Fibroblast of the conjunctiva (primary cell): ENCODE measurements at regions not wholly inside any gene's neighbourhood (a gene's known extent, or its start where the extent isn't known, plus 50 kb on each side); places are given as distances from the start of the nearest gene placed in this dataset.

Experiments used
- DNase-seq: peaks from one replicate; pipeline ENCODE4 v3.0.0-alpha.2; 2010; ENCODE audit warnings: low read depth

DNA sequence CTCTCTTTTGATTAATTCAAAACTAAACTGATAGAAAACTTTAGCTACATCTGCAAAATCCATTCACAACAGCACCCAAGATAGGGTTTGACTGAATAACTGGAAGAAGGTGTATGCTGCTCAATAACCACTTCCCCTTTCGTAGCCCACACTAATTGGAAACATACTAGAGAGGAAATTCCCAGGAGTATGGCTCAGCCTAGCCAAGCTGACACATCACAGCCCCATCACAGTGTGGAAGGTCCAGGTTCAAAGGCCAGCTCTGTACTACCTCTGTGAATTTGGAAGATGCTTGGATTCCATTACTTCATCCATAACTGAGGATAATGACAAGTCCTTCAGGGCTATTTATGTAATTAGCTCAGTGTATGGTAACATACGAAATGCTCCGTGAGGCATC, 185.4 kb downstream of the FBXO15 start:
- no peak for DNase-seq

- no peak for DNase-seq
Observed at GRCh38 chr18:73961804-73962203, 185.8 kb downstream of the FBXO15 start.

GRCh38 chr18:73959352-73959751, 188.3 kb downstream of the FBXO15 start:
- DNase-seq, result no peak

GRCh38 chr18:73954268-73954667, 193.4 kb downstream of the FBXO15 start:
- no peak for DNase-seq

DNA sequence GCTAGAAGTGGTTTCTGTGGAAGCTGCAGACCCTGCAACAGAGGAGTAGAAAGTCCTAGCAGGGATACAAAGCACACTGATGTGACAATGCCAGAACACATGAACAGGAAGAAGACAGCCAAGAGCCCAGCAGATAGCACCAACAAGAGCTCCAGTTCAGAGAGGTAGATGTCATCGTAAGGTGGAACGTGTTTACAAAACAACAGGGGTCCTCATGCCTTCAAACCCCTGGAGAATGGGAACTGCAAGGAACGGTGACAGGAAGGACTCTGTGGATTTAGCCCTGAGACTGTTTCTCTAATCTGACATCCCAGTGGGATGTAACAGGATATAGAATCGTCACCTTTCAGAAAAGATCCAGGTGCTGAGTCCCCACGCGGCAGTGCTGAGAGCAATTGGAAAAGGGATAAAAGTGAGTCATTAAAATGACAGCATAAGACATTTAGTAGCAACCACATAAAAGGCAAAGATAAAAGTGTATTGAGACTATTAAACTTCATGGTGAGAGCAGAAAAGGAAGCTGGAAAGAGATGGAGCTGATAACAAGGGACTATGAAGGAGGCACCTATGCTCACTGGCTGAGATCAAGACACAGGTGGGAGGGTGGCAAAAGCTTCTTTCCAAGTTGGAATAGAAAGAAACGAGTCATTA, 195.2 kb downstream of the FBXO15 start:
- no peak for DNase-seq

DNA sequence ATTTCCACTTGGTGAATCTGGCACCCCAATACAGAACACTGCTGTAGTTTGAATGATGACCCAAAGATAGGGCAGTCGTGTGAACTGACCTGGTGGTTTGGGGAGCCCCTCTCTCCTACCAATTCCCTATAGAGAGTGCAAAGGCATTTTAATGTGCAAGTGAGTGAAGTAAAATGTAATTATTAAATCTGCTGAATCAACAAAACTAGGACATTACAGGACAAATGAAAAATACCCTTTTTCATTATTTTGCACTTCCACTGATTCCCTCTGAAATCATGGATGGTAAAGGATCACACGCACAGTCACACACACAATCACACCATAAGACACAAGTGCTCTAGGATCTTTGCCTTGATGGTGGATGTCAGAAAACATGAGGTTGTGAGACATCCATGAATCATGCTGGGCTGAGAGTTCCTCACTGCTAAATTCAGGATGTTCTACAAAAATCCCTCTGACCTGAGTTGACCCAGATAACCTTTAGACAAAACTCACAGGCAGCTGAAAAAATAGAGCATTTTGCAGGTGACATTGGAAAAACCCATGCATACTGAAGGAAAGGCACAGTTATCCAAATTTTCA, 197.4 kb downstream of the FBXO15 start:
- DNase-seq, result no peak

DNA sequence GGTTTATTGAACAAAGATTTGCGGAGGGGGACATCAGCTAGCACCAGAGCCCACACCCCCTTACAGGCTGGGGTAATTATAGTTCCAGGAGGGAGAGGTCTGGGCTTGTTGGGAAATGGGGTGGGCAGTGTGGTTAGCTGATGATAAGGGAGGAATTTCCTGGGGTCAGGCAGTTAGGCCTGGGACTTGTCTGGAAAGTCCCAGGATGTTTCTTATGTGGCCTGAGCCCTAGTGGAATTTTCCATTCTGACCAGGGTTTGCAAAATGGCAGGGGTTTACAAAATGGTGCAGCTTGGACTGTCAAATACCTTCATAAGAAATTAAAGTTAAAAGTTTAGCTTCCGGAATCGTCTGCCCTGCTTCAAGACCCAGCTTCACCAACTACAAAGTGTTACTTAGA, 199.1 kb downstream of the FBXO15 start:
- DNase-seq, result no peak

DNA sequence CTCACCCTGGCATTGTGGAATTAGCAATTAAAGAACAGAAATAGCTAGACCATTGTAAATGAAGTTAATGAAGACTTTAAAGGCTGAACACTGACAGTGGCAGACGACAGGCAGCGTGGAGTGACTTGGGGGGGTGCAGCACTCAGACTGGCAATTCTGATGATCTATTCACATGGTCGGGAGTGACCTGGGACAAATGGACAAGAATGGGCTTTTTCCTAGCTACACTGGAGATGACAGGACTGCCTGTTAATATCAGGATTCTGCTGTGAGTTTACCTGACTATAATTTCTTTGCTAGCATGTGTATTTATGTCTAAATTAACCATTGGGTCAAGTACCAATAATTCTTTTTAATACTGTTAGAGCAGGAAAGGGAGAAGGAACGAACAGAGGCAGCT, 199.6 kb downstream of the FBXO15 start:
- DNase-seq, result no peak

- DNase-seq, result no peak
Observed at GRCh38 chr18:73947180-73947921, 200.3 kb downstream of the FBXO15 start.

- DNase-seq, result no peak
Observed at GRCh38 chr18:73945130-73945792, 202.4 kb downstream of the FBXO15 start.

DNA sequence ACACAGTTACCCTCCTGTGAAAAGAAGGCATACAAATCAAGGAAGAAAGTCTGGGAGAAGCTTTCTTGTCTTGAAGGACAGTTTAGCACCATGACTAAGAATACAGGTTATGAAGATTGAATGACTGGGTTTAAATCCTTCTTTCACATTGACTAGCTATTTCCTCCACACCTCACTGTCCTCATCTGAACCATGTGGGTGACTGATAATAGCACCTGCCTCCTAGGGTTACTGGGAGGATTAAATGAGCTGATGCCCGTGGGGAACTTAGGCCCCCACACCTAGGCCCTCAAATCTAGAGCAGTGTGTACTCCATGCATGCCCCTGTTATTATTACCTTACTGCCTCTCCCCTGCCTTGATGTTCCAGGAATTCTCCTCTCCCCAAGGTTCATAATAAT, 202.9 kb downstream of the FBXO15 start:
- no peak for DNase-seq

GRCh38 chr18:73943763-73944162, 203.9 kb downstream of the FBXO15 start:
- DNase-seq, result no peak

GRCh38 chr18:73942956-73943355, 204.7 kb downstream of the FBXO15 start:
- DNase-seq, result no peak

- DNase-seq, result no peak
Observed at GRCh38 chr18:73942081-73942625, 205.5 kb downstream of the FBXO15 start.

DNA sequence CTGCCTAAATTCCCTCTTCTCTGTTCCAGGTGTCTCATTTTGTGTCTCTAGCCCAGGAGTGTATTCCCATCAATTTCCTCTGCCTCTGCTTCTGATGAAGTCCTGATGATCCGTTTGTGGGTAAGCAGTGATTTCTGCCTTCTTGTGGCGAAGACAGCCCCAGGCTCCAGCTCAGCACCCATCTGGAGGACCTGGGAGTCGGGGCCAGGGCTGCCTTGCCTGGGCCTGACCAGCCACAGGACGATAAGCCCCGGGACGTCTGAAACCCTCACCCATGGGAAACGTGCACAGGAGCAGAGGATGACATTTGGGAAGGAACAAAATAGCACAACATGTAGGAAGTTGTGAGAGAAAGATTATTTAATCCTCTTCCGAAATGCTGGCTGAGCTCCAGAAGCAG, 206.9 kb downstream of the FBXO15 start:
- DNase-seq, result no peak

- no peak for DNase-seq
Observed at GRCh38 chr18:73939391-73939790, 208.2 kb downstream of the FBXO15 start.

GRCh38 chr18:73933685-73934084, 213.9 kb downstream of the FBXO15 start:
- no peak for DNase-seq

DNA sequence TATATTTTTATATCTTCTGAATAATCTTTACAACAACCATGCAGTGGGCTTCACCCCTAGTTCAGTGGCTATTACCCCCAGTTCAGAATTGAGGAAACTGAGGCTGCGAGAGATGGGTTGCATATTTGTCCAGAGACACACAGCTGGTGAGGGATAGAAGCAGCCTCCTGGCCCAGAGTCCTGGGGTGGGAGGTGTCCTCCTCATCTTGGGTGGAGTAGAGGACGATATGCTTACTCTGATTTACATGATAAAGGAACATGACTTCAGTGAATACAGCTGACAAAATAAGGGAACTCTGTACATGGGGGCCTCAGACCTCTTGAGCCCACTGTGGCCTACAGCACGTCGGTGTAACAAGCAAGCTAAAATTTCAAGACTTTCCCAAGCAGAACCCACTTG, 214.7 kb downstream of the FBXO15 start:
- no peak for DNase-seq

GRCh38 chr18:73927496-73927895, 220.1 kb downstream of the FBXO15 start:
- no peak for DNase-seq

- DNase-seq, result no peak
Observed at GRCh38 chr18:73924836-73925235, 222.8 kb downstream of the FBXO15 start.

DNA sequence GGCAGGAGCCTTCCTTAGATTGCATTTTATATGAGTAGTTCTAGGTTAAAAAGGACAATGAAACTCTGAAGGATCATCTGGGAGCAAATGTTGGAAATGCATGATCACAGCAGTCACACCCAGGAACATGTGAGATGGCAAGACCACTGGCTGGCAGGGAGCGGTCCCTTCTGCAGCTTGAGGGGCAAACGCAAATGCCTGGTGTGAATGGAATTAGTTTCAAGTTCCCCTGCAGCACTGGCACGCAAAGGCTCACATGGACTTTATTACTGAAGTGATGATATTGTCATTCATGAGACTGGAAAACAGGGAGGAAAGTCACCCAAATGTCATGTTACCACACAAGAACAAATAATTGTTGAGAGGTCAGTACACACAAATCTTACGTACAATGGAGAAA, 223.3 kb downstream of the FBXO15 start:
- no peak for DNase-seq

DNA sequence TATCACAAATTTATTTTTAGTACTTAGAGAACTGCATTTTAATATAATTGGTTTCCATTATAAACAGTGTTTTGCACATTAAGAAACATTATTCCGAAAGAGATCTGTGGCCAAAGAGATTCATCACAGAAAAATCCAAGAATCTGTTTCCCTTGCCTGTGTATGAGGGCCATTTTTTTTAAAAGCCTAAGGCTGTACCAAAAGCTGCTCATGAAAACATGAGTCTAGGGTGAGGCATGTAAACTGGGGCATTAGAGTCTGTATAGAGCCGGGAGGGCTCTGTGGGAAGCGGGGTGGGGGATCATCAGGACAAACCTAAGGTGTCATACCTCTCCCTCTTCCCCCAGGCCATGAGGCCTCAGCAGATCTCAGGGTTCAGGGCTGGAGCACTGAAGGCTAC, 223.8 kb downstream of the FBXO15 start:
- DNase-seq, result no peak

DNA sequence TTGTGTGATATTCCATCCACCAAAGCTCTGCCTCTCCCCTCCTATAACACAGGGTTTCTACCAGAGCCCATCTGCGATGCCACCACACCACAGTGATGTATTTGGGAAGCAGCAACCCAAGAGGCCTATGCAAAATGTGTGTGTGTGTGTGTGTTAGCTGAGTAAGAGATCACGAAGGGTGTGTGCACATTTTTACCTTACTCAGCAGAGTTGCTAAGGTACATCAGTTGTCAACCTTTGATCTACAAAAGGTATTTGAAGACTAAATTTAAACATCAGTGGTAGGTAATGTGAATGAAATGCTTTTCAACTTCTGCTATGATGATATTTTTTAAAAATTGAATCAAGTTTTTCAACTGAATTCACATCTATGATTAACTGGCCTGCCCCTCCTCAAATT, 227.6 kb downstream of the FBXO15 start:
- DNase-seq, result no peak
